Activated T-cell treated with anti-CD3 and anti-CD28 coated beads, Interleukin-2, amount 50 U/mL, for 72 hours (primary cell): ENCODE measurements at regions not wholly inside any gene's neighbourhood (a gene's known extent, or its start where the extent isn't known, plus 50 kb on each side); places are given as distances from the start of the nearest gene placed in this dataset.
"Not testable (repeated sequence)": the region's sequence is repeated elsewhere in the genome, so short reads cannot be mapped to it uniquely, and the experiment has no call there.

ENCODE experiments used
- ATAC-seq, 2 donors: fragments of 150-1000 bp; cut with Tn5 transposase; replicated peaks in 1 of 2; 2 replicates each; pipeline ENCODE4 v1.10.0; 2021; ENCODE audit warnings: moderate library complexity in 2 of 2, mild to moderate bottlenecking in 1 of 2
- DNase-seq, 2 donors: peaks; one replicate each; pipeline ENCODE4 v3.0.0; 2021 to 2022; ENCODE audit warnings: mixed read lengths in 1 of 2
- H3K27ac Mint-ChIP-seq: one replicate; pipeline ENCODE4 v1.8.0; 2022; ENCODE audit warnings: mild to moderate bottlenecking, moderate library complexity, mixed read lengths
- H3K27me3 Mint-ChIP-seq: one replicate; pipeline ENCODE4 v1.8.0; 2022; ENCODE audit warnings: low read depth, mixed read lengths
- H3K36me3 Mint-ChIP-seq, 2 donors: one replicate each; pipeline ENCODE4 v1.8.0; 2022; ENCODE audit warnings: mixed read lengths in 2 of 2, mild to moderate bottlenecking in 1 of 2; ENCODE audit not compliant: insufficient read depth in 2 of 2
- H3K4me1 Mint-ChIP-seq: one replicate; pipeline ENCODE4 v1.8.0; 2022; ENCODE audit warnings: low read depth, mixed read lengths
- H3K4me3 Mint-ChIP-seq, 2 donors: one replicate each; pipeline ENCODE4 v1.8.0; 2022; ENCODE audit warnings: mild to moderate bottlenecking in 2 of 2, mixed read lengths in 2 of 2, moderate library complexity in 2 of 2
- H3K9me3 Mint-ChIP-seq, 2 donors: one replicate each; pipeline ENCODE4 v1.8.0; 2022; ENCODE audit warnings: mixed read lengths in 2 of 2

DNA sequence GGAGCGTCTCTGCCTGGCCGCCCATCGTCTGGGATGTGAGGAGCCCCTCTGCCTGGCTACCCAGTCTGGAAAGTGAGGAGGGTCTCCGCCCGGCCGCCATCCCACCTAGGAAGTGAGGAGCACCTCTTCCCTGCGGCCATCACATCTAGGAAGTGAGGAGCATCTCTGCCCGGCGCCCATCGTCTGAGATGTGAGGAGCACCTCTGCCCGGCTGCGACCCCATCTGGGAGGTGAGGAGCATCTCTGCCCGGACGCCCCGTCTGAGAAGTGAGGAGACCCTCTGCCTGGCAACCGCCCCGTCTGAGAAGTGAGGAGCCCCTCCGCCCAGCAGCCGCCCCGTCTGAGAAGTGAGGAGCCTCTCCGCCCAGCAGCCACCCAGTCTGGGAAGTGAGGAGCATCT, 84.5 kb downstream of the IDS start:
- not testable (repeated sequence) for H3K9me3 Mint-ChIP-seq, H3K27ac Mint-ChIP-seq, H3K36me3 Mint-ChIP-seq, H3K4me3 Mint-ChIP-seq, DNase-seq, ATAC-seq, H3K4me1 Mint-ChIP-seq
- peaks cover 22% of the 10 kb centered on the region for H3K27me3 Mint-ChIP-seq

GRCh38 chrX:149398027-149398426, 107.1 kb downstream of the IDS start:
- no peaks in the 10 kb centered on the region for H3K4me1 Mint-ChIP-seq
- H3K9me3 Mint-ChIP-seq: peaks cover 1 to 4% of the 10 kb centered on the region in 2 donors
- ATAC-seq (no peak), DNase-seq (no peak)
- no peaks in the 10 kb centered on the region for H3K36me3 Mint-ChIP-seq
- no peak overlapping the region for H3K27ac Mint-ChIP-seq
- H3K4me3 Mint-ChIP-seq: no peak overlapping the region
- H3K27me3 Mint-ChIP-seq: peaks cover 25% of the 10 kb centered on the region

DNA sequence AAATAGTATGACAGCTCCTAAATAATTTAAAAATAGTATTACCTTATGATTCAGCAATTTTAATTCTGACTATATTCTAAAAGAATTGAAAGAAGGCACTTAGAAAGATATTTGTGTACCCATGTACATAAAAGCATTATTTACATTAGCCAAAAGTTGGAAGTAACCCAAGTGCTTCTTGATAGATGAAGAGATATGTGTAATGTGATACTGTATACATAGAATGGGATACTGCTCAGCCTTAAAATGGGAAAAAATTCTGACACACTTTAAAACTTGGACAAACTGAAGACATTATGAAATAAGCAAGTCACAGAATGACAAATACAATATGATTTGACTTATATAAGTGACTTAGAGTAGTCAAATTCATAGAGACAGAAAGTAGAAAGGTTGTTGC, 112.2 kb downstream of the IDS start:
- ATAC-seq (no peak), DNase-seq (no peak)
- no peaks in the 10 kb centered on the region for H3K36me3 Mint-ChIP-seq
- H3K4me1 Mint-ChIP-seq: no peaks in the 10 kb centered on the region
- H3K27ac Mint-ChIP-seq: no peak overlapping the region
- H3K4me3 Mint-ChIP-seq: no peak overlapping the region
- H3K9me3 Mint-ChIP-seq: peaks cover 0 to 4% of the 10 kb centered on the region in 2 donors
- peaks cover 23% of the 10 kb centered on the region for H3K27me3 Mint-ChIP-seq

DNA sequence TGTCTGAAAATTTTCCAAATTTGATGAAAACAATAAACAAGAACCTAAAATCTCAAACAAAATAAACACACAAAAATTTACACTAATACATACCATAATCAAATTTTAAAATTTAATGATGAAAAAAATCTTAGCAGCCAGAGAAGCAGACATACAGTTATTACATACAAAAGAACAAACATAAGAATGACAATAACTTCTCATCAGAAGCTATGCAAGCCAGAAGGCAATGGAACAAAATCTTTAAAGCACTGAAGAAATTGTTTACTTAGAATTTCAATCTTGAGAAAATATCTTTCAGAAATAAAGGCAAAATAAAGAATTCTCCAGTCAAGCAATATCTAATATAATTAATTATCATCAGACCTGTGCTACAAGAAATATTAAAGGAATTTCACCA, 121.3 kb downstream of the IDS start:
- Mint-ChIP-seq H3K4me1 (no peaks in the 10 kb centered on the region), H3K27ac (no peak overlapping the region), H3K36me3 (no peaks in the 10 kb centered on the region), H3K27me3 (peaks cover 40% of the 10 kb centered on the region), H3K4me3 (no peak overlapping the region), H3K9me3 (peaks cover 0 to 3% of the 10 kb centered on the region in 2 donors)
- no peak for ATAC-seq
- DNase-seq: no peak

GRCh38 chrX:149374751-149375150, 130.4 kb downstream of the IDS start:
- Mint-ChIP-seq H3K27me3 (peaks cover 57% of the 10 kb centered on the region), H3K27ac (no peak overlapping the region), H3K36me3 (no peaks in the 10 kb centered on the region), H3K9me3 (no peaks in the 10 kb centered on the region), H3K4me1 (no peaks in the 10 kb centered on the region), H3K4me3 (no peak overlapping the region)
- ATAC-seq (peak; percentile 66 to 77), DNase-seq (no peak)

DNA sequence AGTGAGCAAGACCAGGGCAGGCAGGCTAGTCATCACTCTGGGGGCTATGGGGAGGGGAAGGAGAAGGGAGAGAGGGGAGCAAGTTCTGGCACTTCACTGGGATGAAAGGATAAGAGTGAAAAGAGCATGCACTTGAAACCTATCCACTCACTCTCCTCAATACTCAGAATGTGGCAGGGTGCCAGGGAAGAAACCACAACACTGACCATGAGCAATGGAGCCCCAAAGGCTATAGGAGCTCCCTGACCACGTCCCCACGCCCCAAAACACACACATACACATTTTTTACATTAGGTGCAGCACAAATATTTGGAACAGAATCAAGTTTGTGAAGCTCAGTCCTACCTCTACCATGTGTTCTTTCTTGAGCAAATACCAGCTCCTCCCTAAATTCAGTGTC, 132.2 kb downstream of the IDS start:
- no peak overlapping the region for H3K27ac Mint-ChIP-seq
- H3K9me3 Mint-ChIP-seq: no peaks in the 10 kb centered on the region
- DNase-seq (no peak), ATAC-seq (no peak)
- no peaks in the 10 kb centered on the region for H3K36me3 Mint-ChIP-seq
- peaks cover 53% of the 10 kb centered on the region for H3K27me3 Mint-ChIP-seq
- H3K4me3 Mint-ChIP-seq: no peak overlapping the region
- no peaks in the 10 kb centered on the region for H3K4me1 Mint-ChIP-seq

- no peaks in the 10 kb centered on the region for H3K4me1 Mint-ChIP-seq
- no peak overlapping the region for H3K27ac Mint-ChIP-seq
- H3K27me3 Mint-ChIP-seq: peaks cover 59% of the 10 kb centered on the region
Observed at GRCh38 chrX:149371986-149372385, 133.1 kb downstream of the IDS start.

GRCh38 chrX:149370097-149370496, 135.0 kb downstream of the IDS start:
- no peak for ATAC-seq
- DNase-seq: no peak
- Mint-ChIP-seq H3K27ac (no peak overlapping the region), H3K4me3 (no peak overlapping the region), H3K27me3 (peaks cover 59% of the 10 kb centered on the region), H3K36me3 (no peaks in the 10 kb centered on the region), H3K4me1 (no peaks in the 10 kb centered on the region), H3K9me3 (no peaks in the 10 kb centered on the region)

More at GRCh38 chrX:149371986-149372385, 133.1 kb downstream of the IDS start:
- DNase-seq (no peak), ATAC-seq (no peak)
- Mint-ChIP-seq H3K36me3 (no peaks in the 10 kb centered on the region), H3K4me3 (no peak overlapping the region), H3K9me3 (no peaks in the 10 kb centered on the region)

DNA sequence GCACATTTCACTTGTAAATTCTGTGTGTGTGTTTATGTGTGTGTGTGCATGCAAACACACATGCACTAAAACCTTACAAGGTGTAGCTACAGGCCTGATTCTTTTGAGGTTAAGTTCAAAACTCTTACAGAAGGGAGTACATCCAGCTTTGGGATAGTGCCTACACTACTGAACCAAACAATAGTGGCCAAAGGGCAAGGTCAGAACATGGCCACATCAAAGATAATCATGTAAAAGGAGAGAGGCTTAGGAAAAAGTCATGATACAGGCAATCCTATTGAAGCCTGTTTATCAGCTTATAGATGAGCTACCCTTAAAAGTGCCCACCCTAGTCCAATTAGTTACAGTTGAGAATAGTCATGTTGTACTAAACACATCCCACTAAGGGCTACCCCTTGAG, 139.6 kb downstream of the IDS start:
- ATAC-seq (no peak), DNase-seq (no peak)
- Mint-ChIP-seq H3K27ac (no peak overlapping the region), H3K4me3 (no peak overlapping the region), H3K27me3 (peaks cover 56% of the 10 kb centered on the region), H3K36me3 (no peaks in the 10 kb centered on the region), H3K4me1 (no peaks in the 10 kb centered on the region), H3K9me3 (peaks cover 2 to 3% of the 10 kb centered on the region in 2 donors)

GRCh38 chrX:149365061-149365460, 140.0 kb downstream of the IDS start:
- Mint-ChIP-seq H3K4me3 (no peak overlapping the region), H3K27ac (no peak overlapping the region), H3K9me3 (peaks cover 3% of the 10 kb centered on the region in 2 donors), H3K36me3 (no peaks in the 10 kb centered on the region), H3K27me3 (peaks cover 52% of the 10 kb centered on the region), H3K4me1 (no peaks in the 10 kb centered on the region)
- ATAC-seq (no peak), DNase-seq (no peak)

DNA sequence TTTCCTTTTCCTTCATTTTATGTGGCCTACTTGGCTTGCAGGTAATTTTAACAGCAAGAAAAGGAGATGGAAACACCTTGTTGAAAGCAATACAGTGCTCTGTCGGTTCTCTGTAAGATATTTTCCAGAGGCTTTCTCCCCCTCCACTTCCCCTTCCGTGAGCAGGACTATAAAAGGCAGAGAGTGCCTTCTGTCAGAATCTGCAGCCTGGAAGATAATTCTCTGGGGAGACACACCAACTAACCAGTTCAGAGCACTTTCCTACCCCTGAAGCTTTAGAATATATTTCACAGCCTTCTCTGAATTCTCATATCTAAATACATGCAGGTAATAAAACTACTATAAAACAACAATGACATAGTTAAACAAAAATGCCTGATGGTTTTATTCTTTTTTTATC, 141.1 kb downstream of the IDS start:
- H3K4me1 Mint-ChIP-seq: no peaks in the 10 kb centered on the region
- H3K27me3 Mint-ChIP-seq: peaks cover 45% of the 10 kb centered on the region
- no peaks in the 10 kb centered on the region for H3K36me3 Mint-ChIP-seq
- peaks cover 3% of the 10 kb centered on the region in 2 donors for H3K9me3 Mint-ChIP-seq
- H3K4me3 Mint-ChIP-seq: no peak overlapping the region
- H3K27ac Mint-ChIP-seq: no peak overlapping the region
- DNase-seq (no peak), ATAC-seq (no peak)

DNA sequence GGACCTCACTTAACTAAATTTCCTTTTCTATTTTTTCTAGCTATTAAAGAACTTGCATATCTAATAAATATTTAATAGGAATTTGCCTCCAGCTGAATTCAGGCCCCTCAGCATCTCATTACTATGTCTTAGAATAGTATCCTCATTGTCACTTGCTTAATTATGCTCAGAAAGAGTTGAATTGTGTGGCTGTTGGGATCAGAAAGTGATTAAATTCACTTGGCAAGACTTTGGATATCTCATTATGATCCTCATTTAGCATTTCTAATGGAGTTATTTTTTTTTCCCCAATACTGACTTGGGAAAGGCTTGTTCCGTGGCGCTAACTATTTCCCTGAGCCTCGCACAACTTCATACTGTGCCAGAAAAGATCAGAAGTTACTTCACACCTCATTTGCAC, 158.8 kb downstream of the IDS start:
- Mint-ChIP-seq H3K9me3 (no peaks in the 10 kb centered on the region), H3K36me3 (no peaks in the 10 kb centered on the region), H3K4me3 (no peak overlapping the region), H3K4me1 (no peaks in the 10 kb centered on the region), H3K27me3 (peaks cover 4% of the 10 kb centered on the region), H3K27ac (no peak overlapping the region)
- no peak for DNase-seq
- no peak for ATAC-seq

DNA sequence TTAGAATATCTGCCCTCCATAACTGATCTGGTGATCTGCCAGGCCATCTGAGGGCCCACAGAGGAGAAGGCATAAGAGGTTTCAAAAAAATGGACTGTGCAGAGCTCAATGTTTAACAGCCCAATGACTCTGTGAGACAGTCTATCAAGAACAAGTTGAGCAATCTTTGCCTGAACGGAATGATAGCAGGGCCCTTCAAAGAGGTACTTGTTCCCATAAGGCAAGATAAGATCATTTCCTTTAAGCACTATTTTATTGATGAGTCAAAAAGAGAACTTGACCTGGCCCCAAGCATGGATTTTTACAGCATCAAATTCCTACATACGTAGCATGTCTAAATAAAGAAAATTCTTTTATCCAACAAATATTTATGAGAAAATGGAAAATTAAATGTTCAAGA, 182.8 kb downstream of the IDS start:
- H3K4me1 Mint-ChIP-seq: no peaks in the 10 kb centered on the region
- H3K4me3 Mint-ChIP-seq: no peak overlapping the region

DNA sequence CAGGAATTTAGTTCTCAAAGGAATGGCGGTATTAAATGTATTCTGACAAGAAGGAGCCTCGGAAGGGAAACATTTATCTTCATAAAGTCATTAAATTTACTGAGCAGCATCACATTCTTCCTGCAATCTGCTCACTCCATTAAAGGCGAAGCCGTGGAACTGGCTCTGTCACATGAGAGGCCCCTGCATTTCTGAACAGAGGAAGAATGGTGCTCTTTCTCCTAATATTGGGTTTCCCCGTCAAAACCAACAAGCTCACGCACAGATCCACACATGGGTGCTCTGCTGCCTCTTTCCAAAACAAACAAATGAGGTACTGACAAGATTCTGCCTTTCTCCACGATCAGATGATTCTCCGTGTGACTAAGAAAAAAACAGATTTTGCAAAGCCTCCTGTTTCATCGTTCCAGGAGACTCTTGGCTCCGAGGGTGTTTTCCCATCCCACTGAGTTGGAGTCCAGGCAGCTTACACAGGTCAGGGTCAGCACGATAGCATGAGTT, 191.2 kb downstream of the IDS start:
- Mint-ChIP-seq H3K27ac (no peak overlapping the region), H3K9me3 (no peaks in the 10 kb centered on the region), H3K27me3 (peaks cover 47% of the 10 kb centered on the region), H3K36me3 (no peaks in the 10 kb centered on the region), H3K4me3 (no peak overlapping the region), H3K4me1 (no peaks in the 10 kb centered on the region)
- DNase-seq (no peak), ATAC-seq (no peak)

More for the DNA sequence above, 182.8 kb downstream of the IDS start:
- H3K36me3 Mint-ChIP-seq: no peaks in the 10 kb centered on the region
- no peak for DNase-seq
- peaks cover 15% of the 10 kb centered on the region for H3K27me3 Mint-ChIP-seq
- no peak overlapping the region for H3K27ac Mint-ChIP-seq
- no peaks in the 10 kb centered on the region for H3K9me3 Mint-ChIP-seq
- no peak for ATAC-seq
